CD4-positive, alpha-beta T cell treated with Interleukin-10 for 1 hour (primary cell): ENCODE measurements at regions not wholly inside any gene's neighbourhood (a gene's known extent, or its start where the extent isn't known, plus 50 kb on each side); places are given as distances from the start of the nearest gene placed in this dataset.

ENCODE experiments used
- DNase-seq: peaks from one replicate; pipeline ENCODE4 v3.0.0-alpha.2; 2020

GRCh38 chr18:47458483-47458882 is 207.0 kb upstream of the SKOR2 start:
- no peak for DNase-seq

GRCh38 chr18:47457614-47458013 is 206.2 kb upstream of the SKOR2 start:
- no peak for DNase-seq

GRCh38 chr18:47453038-47453437 is 201.6 kb upstream of the SKOR2 start:
- DNase-seq, result no peak

GRCh38 chr18:47448956-47449355 is 197.5 kb upstream of the SKOR2 start:
- no peak for DNase-seq

- no peak for DNase-seq
These were observed 190.5 kb upstream of the SKOR2 start for GRCh38 chr18:47441914-47442313.

GRCh38 chr18:47438001-47438400 is 186.5 kb upstream of the SKOR2 start:
- no peak for DNase-seq

- DNase-seq, result no peak
These were observed 185.4 kb upstream of the SKOR2 start for GRCh38 chr18:47436871-47437270.

- DNase-seq, result no peak
These were observed 182.8 kb upstream of the SKOR2 start for GRCh38 chr18:47434214-47434746.

- no peak for DNase-seq
These were observed 176.6 kb upstream of the SKOR2 start for GRCh38 chr18:47427923-47428637.

- no peak for DNase-seq
These were observed 175.6 kb upstream of the SKOR2 start for GRCh38 chr18:47427072-47427471.

- no peak for DNase-seq
These were observed 173.9 kb upstream of the SKOR2 start for GRCh38 chr18:47425365-47425764.

- no peak for DNase-seq
These were observed 171.1 kb upstream of the SKOR2 start for GRCh38 chr18:47422524-47422923.

- no peak for DNase-seq
These were observed 168.7 kb upstream of the SKOR2 start for GRCh38 chr18:47420130-47420529.

GRCh38 chr18:47418746-47419145 is 167.3 kb upstream of the SKOR2 start:
- DNase-seq, result no peak

GRCh38 chr18:47417807-47418206 is 166.3 kb upstream of the SKOR2 start:
- no peak for DNase-seq

GRCh38 chr18:47415881-47416280 is 164.4 kb upstream of the SKOR2 start:
- DNase-seq, result no peak

- no peak for DNase-seq
These were observed 161.9 kb upstream of the SKOR2 start for GRCh38 chr18:47413327-47413726.

GRCh38 chr18:47412924-47413323 is 161.5 kb upstream of the SKOR2 start:
- DNase-seq, result no peak

- DNase-seq, result no peak
These were observed 159.7 kb upstream of the SKOR2 start for GRCh38 chr18:47411159-47411558.

GRCh38 chr18:47410139-47410538 is 158.7 kb upstream of the SKOR2 start:
- DNase-seq, result no peak

GRCh38 chr18:47409519-47409918 is 158.1 kb upstream of the SKOR2 start:
- DNase-seq, result no peak

GRCh38 chr18:47407736-47408135 is 156.3 kb upstream of the SKOR2 start:
- no peak for DNase-seq

- no peak for DNase-seq
These were observed 153.4 kb upstream of the SKOR2 start for GRCh38 chr18:47404845-47405244.

GRCh38 chr18:47403949-47404348 is 152.5 kb upstream of the SKOR2 start:
- DNase-seq, result no peak

- no peak for DNase-seq
These were observed 151.9 kb upstream of the SKOR2 start for GRCh38 chr18:47403317-47403716.
